Stimulated activated CD4-positive, alpha-beta T cell treated with anti-CD3 and anti-CD28 coated beads, Interleukin-15, amount 100 ng/mL, for 48 hours (primary cell): ENCODE measurements at regions not wholly inside any gene's neighbourhood (a gene's known extent, or its start where the extent isn't known, plus 50 kb on each side); places are given as distances from the start of the nearest gene placed in this dataset.

Experiments used
- DNase-seq, 2 donors: peaks; one replicate each; pipeline ENCODE4 v3.0.0-alpha.2; 2020; ENCODE audit warnings: low read depth in 2 of 2

GRCh38 chr10:6342096-6342685, 139.5 kb downstream of the PFKFB3 start:
- DNase-seq, result no peak

DNA sequence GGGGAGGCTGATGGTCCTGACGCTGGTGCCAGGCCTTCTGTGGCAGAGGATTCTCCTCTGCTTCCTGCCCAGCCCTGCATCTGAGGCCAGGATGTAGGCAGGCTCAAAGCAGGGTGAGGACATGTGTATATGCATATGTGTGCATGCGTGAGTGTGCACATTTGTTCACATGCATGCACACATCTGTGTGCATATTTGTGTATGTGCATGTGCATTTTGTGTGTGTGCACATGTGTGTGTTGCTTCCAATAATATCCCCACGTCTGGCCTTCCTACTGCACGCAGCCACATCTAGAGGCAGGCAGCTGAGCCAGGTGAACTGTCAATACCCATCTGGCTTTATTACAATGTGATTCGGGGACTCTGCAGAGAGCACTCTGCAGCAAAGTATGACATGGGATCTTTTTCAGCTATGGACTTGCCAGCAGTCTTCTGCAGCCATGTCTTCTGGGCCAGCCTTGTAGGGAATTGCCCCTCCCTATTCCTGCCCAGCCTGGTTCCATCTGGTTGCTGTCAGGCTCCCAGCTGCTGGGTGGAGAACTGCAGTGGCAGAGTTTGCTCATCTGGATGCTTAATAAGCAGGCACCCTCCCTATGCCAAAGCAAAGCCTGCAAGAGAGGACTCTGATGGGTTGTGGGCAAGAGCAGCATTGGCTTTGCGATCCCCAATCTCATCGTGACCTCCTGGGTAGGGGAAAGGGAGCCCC, 140.7 kb downstream of the PFKFB3 start:
- DNase-seq, result no peak

GRCh38 chr10:6345404-6345803, 142.7 kb downstream of the PFKFB3 start:
- DNase-seq, result no peak

GRCh38 chr10:6346631-6347030, 143.9 kb downstream of the PFKFB3 start:
- no peak for DNase-seq

- peak; percentile 48 to 63 for DNase-seq
Observed at GRCh38 chr10:6347391-6347951, 144.7 kb downstream of the PFKFB3 start.

- DNase-seq, result peak; percentile 74 to 85
Observed at GRCh38 chr10:6348096-6348874, 145.6 kb downstream of the PFKFB3 start.

GRCh38 chr10:6349846-6350535, 147.3 kb downstream of the PFKFB3 start:
- DNase-seq, result no peak

GRCh38 chr10:6350609-6351008, 147.9 kb downstream of the PFKFB3 start:
- no peak for DNase-seq

DNA sequence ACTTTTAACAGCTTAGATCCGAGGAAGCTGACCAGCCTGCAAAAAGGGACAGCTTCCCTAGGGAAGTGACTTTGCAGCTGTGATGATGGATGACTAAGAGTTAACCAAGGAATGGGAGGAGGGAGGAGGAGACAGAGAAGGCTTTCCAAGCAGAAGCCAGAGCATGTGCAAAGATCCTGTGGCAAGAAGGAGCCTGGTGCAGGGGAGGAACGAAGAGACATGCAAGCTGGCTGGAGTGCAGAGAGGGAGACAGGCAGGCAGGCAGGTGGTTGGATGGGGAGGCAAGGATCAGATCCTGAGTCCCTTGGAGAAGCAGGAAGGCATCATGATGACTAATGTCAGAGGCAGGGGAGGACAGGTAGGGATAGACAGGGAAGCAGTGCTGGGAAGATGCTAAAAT, 148.8 kb downstream of the PFKFB3 start:
- DNase-seq, result no peak

DNA sequence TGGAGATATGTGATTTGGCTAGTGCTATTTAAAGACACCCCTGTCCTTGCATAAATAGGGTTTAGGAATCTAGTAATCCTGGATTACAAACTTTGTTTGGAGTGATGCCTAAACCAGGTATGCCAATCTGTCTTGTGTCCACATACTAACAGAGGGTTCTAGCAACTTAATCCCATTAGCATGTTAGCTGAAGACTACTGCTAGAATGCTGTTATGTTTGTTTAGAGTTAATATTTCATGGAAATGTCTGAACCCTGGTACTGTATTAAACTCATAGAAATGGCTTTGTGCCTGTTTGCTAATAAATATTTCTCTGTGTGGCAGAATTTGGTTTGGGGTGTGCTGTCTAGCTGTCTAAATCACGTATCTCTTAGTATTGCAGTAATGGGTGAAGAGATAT, 150.8 kb downstream of the PFKFB3 start:
- DNase-seq, result no peak

- DNase-seq, result no peak
Observed at GRCh38 chr10:6354168-6354772, 151.5 kb downstream of the PFKFB3 start.

DNA sequence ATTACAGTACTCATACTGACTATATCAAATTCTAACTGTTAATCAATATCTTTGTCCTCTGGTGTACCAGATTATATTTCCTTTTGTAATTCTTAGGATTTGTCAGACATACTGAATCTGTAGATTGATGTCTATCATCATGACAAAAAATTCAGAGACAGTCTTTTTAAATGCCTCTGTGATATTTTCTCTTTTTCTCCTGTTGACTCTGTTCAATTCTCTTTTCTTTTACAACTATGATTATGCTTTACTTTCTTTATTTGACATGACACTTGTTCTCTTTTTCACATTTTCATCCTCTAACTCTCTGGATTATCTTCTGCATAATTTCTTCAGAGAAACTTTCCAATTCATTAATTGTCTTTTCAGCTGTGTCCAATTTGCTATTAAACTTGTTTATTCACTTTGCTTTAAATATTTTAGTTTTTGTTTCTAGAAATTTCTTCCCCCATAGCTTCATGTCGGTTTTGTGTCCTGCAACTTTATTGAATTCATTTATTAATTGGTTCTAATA, 153.6 kb downstream of the PFKFB3 start:
- no peak for DNase-seq

DNA sequence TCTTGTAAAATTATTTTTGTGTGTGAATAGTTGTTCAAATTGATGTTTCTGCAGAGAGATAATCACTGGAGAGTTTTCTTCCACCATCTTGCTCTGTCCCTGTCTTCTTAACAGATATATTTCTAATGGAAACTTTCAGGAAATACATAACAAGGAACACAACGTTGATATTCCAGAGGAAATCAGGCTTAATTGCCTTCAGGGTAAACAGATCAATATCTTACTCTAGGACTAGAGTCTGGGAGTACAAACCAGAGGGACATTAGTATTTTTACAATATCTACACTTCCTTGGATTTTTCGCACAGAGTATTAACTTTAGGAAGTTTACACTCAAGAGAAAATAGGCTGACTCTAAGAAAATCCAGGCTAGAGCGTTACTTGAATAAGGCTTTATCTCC, 159.1 kb downstream of the PFKFB3 start:
- no peak for DNase-seq

GRCh38 chr10:6362879-6363278, 160.1 kb downstream of the PFKFB3 start:
- no peak for DNase-seq

- no peak for DNase-seq
Observed at GRCh38 chr10:6363511-6363910, 160.8 kb downstream of the PFKFB3 start.

DNA sequence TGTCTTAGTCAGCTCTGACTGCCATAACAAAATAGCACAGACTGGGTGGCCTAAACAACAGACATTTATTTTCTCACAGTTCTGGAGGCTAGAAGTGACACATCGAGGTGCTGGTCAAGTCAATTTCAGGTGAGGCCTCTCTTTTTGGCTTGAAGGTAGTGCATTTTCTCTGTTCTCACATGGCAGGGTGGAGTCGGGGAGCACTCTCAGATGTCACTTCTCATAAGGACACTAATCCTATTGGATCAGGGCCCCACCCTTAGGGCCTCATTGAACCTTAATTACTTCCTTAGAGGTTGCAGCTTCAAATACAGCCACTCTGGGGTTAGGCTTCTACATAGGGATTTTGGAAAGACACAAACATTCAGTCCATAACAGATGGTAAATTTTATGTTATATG, 161.6 kb downstream of the PFKFB3 start:
- DNase-seq, result no peak

DNA sequence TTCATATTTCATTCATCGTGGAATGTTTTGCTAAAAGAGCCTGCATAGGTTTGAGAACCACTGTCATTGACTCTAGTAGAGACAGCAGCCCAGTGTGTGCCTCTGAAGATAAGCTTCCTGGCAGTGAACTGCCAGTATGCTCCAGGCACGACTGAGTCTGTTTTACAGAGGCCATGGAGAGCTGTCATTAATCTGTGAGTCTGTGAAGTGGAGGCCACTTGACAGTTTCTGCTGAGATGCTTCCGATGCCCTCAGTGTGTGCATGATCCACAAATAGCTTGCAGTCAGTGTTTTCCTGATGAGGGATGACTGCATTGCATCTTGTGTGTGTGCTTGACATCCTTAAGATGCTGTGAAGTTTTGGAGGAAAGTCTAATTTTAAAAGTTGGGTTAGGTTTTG, 162.2 kb downstream of the PFKFB3 start:
- no peak for DNase-seq

DNA sequence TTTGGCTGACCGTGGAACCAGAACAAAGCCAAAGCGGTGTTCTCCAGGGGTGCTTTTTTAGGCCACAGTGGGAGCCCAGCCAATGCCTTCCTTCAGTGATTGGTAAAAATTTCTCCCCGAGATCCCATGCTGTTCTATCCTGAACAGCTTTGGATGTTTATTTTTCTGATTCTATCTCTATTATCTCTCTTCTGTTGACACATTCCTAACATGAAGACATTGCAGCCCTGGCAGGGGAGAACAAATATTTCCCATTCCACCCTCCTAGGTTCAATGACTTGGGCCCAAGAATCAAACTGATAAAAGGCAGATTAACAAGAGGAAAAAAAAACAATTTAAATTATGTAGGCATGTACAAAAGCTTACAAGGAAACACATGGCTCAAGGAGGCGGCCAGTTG, 162.7 kb downstream of the PFKFB3 start:
- DNase-seq, result no peak
